Astrocyte of the cerebellum (primary cell): ENCODE measurements at regions not wholly inside any gene's neighbourhood (a gene's known extent, or its start where the extent isn't known, plus 50 kb on each side); places are given as distances from the start of the nearest gene placed in this dataset.

ENCODE experiments used
- DNase-seq: peaks from one replicate; pipeline ENCODE4 v3.0.0-alpha.2; 2011; ENCODE audit warnings: low read depth
- H3K4me3 ChIP-seq: 2 replicates; pipeline ENCODE4 v1.5.1; 2011; ENCODE audit warnings: mild to moderate bottlenecking, low read depth, low read length, moderate library complexity
- in situ Hi-C: cut with HindIII; loops from 2 replicates; pipeline ENCODE4 v1.10.0; 2017; ENCODE audit warnings: low sequenced_read_pairs
- TF ChIP-seq, protein P1 (sequence below): IDR thresholded peaks from 2 replicates; pipeline ENCODE4 v1.5.1; 2012; ENCODE audit warnings: low read length, low read depth, moderate library complexity, mild to moderate bottlenecking; ENCODE audit errors: missing control alignments

DNA sequence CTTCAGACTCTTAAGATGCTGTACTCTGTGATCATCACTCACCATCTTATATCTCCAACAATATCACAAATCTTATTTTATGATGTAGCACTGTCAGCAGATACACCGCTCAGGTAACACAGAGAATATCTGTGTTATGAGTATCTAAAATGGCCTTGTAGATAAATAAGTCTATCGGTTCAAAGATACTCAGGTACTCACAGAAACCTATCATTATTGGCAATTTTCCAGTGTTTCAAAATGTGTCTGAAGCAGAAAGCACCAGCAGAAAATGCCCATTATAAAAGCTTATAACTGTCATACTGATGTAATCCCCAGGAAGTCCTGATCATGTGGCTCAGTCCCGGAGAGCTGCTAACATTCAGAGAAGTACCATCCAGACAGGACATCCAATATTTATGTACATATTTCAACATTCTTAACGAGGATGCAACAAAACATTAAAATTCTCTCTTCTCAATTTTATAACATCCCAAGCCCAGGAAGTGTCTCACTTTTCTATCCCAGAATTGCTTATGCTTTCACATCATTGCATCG, 190.7 kb upstream of the LMNTD1 start:
- H3K4me3 ChIP-seq = no peak overlapping the region
- TF ChIP-seq, protein P1, sequence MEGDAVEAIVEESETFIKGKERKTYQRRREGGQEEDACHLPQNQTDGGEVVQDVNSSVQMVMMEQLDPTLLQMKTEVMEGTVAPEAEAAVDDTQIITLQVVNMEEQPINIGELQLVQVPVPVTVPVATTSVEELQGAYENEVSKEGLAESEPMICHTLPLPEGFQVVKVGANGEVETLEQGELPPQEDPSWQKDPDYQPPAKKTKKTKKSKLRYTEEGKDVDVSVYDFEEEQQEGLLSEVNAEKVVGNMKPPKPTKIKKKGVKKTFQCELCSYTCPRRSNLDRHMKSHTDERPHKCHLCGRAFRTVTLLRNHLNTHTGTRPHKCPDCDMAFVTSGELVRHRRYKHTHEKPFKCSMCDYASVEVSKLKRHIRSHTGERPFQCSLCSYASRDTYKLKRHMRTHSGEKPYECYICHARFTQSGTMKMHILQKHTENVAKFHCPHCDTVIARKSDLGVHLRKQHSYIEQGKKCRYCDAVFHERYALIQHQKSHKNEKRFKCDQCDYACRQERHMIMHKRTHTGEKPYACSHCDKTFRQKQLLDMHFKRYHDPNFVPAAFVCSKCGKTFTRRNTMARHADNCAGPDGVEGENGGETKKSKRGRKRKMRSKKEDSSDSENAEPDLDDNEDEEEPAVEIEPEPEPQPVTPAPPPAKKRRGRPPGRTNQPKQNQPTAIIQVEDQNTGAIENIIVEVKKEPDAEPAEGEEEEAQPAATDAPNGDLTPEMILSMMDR = no peak
- in situ Hi-C loops = no loop called here
- no peak for DNase-seq

DNA sequence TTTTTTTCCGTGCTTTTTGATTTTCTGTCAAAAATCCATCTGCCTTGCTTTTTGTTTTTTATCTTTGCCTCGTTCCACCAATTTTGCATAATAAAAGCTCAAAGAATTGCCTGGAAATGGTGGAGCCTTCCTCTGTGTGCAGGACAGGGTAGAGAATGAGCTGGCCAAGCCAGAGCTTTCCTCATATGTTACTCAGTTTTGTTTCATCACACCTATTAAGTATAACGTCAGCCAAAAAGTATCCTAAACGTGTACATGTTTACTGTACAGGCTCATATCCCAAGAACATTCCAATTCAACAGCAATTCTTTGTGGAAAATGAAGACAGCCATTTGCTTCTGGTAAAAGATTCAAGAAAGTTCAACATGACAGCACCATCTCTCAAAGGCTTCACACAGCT, 191.2 kb upstream of the LMNTD1 start:
- TF ChIP-seq, protein P1 = no peak
- in situ Hi-C loops = no loop called here
- H3K4me3 ChIP-seq = no peak overlapping the region
- DNase-seq = no peak

DNA sequence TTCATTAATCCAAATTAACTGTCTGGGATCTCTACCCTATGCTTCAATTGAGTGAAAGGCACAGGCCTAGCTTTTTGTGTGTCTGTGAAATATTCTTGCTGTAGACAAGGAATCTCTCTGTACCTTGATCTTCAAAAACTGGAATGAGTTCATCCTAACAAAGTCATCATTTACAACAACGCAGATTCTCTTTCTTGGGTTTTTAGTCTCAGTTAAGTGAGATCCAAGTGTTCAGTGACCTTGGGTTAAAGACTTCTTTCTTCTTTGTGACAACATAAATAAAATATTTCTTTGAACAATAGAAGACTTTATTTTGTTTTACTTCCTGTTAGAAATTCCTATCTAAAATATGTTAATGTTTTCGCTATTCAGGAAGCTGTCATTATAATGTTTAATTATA, 192.2 kb upstream of the LMNTD1 start:
- TF ChIP-seq, protein P1 = no peak
- no peak for DNase-seq
- H3K4me3 ChIP-seq = no peak overlapping the region
- in situ Hi-C loops = no loop called here

DNA sequence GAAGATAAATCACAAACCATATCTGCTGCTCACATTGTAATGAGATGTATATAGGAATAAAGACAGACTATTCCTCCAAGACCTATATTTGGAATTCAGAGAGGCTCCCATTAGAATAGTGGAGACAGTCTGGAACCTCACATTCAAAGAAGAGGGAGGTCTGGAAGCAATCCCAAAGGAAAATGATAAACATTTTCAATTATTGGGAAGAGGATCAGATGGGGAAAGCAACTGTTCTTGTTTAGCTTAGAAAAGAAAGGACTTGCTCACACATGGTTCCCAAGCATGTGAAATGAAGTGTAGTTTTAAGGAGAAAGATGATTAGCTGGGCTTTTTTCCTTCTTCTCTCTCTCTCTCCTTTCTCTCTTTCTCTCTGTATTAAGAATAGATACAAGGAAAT, 193.0 kb upstream of the LMNTD1 start:
- TF ChIP-seq, protein P1 = no peak
- H3K4me3 ChIP-seq = no peak overlapping the region
- in situ Hi-C loops = no loop called here
- DNase-seq = no peak

DNA sequence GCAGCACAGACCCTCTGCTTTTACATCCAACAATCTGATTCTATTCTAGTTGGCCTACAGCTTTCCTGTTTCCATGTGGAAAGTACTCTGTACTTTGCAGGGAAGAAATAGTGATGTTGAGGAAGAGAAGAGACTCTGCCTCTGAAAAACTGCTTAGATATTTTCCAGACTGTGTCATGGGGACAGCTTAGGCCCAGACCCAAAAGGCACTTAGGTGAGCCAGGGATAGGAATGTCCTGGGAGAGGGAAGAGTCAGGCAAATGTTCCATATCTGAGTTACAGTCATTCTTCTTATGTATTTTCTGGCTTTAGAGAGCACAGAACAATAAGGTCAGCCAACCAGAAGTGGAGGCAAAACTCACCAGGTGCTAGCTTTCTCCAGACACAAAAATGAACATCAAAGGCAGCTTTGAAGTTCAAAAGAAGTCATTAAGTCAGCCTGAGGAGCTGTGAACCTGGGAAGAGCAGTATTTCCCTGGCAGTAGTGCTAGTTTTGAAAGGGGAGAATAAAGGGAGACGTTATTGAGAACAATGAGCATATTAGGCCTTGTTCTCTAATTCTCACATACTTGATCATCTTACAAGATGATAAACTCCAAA, 199.7 kb upstream of the LMNTD1 start:
- H3K4me3 ChIP-seq = no peak overlapping the region
- in situ Hi-C loops = no loop called here
- TF ChIP-seq, protein P1 = no peak
- DNase-seq = no peak

DNA sequence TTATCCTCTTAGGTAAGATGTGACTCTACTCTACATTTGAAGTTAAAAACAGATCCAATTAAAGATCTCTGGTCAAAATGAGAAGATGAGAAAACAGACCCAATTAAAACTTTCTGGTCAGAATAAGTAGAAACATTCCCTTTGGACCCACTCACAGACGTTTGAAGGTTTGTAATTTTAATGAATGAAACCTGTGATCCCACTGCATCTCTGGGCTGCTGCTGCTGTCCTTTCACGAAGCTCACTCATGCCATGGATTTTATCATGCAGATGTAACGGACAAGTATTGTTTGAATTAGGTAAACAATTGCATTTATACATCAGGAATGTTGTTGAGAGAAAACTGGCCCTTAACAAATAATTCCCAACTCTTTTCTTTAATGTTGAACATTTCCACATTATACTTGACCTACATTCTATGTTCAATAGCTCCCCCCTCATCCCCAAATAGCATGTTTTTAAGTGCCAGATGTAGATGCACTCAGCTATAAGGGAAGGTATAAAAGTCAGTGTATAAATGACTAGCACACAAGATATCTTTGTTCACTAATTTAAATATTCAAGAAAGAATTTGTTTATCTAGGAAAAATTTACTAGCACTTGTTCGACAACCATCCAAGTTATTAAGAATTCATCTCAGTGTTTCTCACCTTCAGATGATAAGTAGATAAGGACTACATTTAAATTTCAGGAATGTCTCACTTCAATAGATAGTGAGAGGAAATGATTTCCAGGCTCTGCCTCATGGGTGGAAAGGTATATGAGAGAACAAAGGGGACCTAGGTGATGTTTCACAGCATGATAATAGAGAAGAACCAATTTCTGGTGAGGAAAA, 202.3 kb upstream of the LMNTD1 start:
- TF ChIP-seq, protein P1 = no peak
- DNase-seq = no peak
- in situ Hi-C loops = no loop called here
- no peak overlapping the region for H3K4me3 ChIP-seq
